Hematopoietic multipotent progenitor cell treated with erythropoietin and hydrocortisone succinate and interleukin-3 and kit ligand, for 6 days (in vitro differentiated cells): ENCODE measurements at regions not wholly inside any gene's neighbourhood (a gene's known extent, or its start where the extent isn't known, plus 50 kb on each side); places are given as distances from the start of the nearest gene placed in this dataset.

Experiments
- DNase-seq: peaks from one replicate; pipeline ENCODE4 v3.0.0-alpha.2; 2015

DNA sequence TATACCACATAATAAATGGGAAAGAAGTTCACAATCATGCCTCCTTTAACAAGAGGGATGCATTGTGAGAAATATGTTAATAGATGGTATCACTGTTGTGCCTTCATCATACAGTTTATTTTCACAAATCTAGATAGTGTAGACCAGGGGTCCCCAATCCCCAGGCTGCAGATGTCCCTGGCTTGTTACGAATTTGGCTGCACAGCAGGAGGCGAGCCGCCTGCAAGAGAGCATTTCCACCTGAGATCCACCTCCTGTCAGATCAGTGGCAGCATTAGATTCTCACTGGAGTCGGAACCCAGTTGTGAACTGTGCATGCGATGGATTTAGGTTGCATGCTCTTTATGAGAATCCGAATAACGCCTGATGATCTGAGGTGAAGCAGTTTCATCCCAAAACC lies 361.9 kb upstream of the ZWINT start:
- DNase-seq, result no peak

DNA sequence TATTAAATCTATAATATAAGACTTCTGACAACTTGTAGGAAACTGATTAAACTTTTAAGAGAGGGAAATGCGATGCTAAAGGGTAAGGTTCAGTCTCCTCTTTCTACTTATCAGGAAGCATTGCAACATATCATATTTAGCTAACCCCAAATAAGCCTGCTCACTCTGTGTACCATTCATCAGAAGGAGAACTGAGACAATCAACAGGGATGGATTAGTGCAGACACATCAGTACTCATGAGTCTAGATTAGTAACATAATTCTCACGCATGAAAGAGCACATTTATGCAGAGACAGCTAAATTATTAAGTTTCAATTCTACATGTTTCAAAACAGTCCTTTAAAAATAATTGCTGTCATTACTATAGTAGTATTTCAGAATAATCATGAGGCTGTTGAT lies 354.2 kb upstream of the ZWINT start:
- DNase-seq, result no peak

DNA sequence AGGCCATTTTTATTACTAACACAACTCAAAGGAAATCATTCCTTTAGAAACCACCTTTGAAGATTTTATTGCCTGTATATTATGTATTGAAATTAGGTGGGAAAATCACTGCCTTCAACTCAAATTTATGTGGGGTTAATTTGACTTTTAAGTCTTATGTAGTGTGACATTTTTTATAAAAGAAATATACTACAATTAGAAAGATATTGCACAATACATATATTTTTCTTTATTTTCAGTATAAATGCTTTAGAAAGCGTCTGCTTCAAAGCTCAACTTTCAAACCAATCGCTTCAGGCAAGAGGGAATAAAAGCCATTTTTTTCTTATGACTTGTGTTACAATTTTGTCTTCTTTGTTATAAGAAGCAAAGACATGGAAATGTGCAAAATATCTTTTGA lies 337.4 kb upstream of the ZWINT start:
- no peak for DNase-seq

DNA sequence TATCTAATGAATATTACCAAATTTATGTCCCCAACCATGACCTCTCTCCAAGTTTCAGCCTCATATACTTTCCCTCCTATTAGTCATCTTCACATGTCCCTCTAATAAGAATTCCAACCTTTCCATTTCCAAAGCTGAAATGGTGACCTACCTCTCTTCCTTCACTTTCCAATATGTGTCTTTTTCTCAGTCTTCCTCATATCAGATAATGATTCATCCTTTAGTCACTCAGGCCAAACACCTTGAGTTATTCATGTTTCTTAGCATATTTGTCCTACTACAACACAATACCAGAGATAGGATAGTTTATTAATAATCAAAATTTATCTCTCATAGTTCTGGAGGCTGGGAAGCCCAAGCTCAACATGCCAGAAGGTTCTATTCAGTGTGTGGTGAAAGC lies 318.5 kb upstream of the ZWINT start:
- DNase-seq, result no peak

DNA sequence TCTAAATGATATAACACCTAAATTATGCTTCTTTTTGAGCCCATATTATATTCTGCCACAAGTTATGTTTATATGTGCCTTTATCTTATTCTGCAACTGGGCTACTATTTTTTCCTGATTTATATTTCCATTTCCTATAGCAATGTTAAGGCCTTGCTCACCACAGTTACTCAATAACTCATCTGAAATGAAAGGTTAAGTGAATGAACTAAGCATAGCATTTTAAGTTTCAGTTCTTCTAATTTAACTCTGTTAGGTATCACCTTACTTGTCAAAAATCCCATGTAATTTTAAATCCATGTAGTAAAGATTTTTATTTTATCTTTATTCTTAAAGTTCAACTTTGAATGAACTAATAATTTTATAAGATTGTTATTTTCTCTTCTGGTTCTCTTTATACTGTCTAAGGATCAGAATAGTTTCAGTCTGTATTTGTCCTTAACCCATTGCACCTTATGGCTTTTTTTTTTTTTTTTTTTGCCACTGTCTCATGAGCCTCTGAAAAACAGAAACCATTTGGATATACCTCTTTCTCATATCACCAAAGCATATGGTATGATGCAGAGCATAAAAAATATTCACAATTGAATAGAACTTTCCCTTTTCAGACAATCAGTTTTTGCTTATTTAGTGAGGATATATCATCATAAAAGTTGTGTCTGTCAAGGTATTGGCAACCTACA lies 301.8 kb upstream of the ZWINT start:
- DNase-seq, result no peak

DNA sequence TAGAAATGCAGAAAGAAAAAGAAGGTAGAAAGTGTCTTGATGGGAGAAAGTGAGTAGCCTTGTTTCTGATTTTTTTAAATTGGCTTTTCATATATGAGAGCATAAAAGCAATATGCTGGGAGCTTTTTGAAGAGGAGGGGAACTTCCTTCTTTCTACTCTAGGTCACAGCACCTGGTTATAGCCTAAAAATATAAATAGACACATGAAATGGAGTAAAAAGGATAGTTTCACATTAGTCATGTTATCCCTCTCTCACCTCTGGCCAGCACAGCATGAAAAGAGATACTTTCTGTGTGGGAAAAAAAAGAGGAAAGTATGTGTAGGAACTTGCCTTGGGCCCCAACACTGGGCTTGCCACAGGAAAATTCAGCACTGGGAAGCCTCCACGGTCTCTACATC lies 292.2 kb upstream of the ZWINT start:
- no peak for DNase-seq

DNA sequence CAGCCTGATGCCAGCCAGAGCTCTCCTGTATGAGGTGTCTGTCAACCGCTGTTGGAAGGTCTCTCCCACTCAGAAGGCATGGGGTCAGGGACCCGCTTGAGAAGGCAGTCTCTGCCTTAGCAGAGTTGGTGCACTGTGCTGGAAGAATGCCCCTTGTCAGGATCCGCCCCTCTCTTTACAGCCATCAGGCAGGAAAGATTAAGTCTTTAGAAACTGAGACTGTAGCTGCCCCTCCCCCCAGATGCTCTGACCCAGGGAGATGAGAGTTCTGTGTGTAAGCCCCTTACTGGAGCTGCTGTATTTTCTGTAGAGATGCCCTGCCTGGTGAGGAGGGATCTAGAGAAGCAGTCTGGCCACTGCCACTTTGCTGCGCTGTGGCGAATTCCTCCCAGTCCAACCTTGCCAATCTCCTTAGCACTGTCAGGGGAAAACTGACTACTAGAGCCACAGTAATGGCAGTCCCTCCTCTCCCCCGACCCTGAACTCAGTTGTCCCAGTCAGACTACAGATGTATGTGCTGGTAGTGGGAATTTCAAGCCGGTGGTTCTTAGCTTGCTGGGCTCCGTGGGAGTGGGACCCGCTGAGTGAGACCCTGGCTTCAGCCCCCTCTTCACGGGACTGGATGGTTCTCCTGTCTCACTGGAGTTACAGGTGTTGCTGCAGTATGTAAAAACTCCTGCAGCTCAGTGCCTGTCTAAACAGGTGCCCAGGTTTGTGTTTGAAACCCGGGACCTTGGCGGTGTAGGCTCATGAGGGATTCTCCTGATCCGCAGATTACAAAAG lies 285.5 kb upstream of the ZWINT start:
- DNase-seq, result no peak

DNA sequence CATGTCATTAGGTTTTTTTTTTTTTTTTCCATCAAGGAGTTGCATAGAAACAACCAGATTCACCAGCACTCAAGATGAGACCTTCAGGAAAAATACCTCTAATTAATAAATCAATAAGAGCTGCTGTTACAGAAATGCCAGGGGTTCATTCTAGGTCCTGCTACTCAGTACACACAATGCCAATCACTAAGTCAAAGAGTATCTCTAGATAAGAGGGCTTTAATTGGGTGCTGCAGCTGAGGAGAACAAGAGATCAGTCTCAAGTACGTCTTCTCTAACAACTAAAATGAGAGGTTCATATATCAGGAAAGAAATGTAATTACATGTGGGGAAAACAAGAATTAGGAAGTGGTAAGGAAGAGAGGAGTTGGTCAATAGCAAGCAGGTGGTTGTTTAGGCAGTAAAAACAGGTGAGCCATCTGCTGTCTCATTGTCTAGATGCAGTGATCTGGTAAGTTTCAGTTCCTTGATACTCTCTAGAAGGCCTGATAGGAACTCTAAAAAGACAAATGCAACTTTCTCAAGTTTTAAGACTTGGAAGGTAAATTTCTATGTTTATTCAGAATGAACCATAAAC lies 272.9 kb upstream of the ZWINT start:
- DNase-seq, result no peak

DNA sequence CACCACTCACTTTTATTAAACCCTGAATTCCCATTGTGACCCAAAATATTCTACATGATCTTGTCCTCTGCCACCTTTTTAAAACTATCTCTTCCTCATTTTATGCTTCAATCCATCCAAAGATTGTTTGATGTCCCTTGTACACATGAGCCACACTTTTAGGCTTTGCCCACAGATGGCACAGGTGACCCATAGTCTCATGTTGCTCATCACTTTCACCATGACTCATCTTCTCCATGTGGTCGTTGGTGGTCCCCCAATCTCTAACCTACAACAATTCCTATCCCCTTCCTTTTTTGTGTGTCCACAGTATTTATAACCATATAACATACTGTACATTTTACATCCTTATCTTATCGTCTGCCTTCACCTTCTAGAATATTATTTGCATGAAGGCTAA lies 271.5 kb upstream of the ZWINT start:
- no peak for DNase-seq

DNA sequence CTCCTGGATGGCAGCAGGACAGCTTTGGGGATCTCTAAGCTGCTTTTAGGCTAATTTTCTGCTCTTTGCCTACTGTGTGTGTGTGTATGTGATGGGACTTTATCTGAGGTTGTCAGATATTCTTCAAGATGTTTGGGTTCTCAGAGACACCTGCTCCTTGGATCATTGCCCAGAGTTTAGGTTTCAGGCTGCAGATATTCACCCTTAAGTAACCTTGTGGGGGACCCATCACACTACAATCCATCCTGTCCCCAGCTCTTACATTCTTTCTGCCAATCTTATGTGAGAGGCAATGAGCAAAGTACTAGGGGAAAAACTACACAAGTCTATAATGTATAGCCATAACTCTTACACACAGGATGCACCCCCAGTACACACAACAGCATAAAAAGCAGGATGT lies 263.0 kb upstream of the ZWINT start:
- DNase-seq, result no peak

DNA sequence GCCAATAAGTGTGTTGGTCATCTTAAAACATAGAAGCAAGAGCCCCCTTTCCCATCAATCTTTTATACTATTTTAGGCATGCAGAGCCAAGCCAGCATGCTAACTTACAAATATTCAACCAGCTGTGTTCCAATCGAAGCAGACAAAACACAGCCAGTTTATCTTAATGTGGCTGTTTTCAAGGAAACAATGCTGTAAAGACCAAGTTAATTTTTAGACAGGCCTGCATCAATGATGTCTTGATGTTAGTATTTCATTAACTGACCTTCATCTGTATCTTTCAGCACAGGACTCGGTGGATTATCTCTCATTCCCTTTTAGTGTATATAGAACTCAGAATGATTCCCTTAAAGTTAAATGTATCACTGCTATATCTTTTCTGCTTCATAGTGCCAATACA lies 262.0 kb upstream of the ZWINT start:
- DNase-seq, result no peak

DNA sequence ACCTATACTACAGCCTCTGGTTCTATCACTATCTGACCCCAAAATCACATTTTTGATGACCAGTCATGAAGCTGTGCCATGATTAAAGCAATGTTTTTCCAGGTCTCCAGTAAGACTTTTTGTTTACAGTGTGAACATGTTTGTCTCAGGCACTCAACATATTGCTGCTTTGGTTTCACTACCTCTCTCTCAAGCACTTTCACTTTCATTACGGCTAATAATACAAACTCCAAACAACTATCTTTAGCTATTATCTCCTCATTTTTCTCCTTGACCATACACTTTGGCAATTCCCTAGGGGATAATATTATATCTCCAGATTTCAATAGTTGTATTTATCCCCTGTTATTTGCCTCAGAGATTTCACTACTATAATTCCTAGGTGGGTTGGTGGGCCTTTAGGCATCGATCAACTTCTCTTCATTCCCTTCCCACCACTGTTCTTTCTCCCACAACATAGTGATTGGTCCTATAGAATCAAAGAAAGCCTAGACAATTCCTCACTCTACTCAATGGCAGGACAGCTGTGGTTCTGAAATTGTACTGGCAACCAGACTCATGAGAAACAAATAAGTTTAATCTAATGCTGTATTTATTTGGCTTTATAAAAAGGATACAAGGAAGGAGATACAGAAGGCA lies 261.4 kb upstream of the ZWINT start:
- no peak for DNase-seq

DNA sequence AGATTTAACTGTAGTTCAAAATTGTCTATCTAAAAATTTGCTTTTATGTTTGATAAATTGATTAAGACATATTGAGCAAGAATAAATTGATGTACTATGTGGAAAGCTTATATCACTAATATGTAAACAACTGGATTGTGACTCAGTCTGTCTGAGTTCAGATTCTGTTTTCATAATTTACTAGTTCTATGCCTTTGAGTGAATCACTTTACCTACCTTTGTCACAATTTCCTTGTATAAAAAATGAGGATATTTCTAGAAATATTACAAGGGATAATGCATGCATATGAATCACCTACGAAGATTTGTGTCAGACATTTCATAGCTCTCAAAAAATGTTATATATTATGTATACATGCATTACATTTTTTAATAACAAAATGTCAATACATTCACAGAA lies 245.1 kb upstream of the ZWINT start:
- no peak for DNase-seq

DNA sequence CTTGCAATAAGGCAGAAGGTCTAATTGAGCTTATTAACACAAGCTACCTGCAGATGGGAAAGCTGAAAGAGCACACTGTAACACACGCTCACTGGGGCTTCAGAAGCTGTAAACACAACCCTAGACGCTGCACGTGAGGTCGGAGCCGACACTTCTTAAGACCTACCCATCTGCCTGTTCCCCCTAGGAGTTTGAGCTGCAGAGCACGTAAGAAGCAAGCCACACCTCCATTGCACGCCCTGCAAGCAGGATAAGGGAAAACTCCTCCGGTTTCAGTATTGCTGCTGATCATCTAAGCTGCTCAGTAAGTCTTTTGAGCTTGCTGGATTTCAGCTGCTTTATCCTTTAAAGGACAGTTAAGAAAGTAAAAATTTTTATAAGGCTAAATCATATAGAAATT lies 244.0 kb upstream of the ZWINT start:
- no peak for DNase-seq

DNA sequence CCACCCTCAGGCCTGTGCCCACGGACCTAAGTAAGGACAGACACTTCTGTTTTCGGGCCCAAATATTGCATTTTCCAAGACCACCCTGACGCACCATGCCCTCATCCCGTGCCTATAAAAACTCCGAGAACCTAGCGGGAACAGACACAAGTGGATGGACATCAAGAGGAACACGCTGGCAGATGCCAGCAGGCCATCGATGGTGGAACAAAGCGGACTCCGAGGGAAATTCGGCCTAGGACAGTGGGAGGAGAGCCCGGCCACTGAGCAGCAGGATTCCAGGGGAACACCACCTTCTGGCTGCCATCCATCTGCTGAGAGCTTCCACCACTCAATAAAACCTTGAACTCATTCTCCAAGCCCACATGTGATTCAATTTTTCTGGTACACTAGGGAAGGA lies 243.6 kb upstream of the ZWINT start:
- no peak for DNase-seq

DNA sequence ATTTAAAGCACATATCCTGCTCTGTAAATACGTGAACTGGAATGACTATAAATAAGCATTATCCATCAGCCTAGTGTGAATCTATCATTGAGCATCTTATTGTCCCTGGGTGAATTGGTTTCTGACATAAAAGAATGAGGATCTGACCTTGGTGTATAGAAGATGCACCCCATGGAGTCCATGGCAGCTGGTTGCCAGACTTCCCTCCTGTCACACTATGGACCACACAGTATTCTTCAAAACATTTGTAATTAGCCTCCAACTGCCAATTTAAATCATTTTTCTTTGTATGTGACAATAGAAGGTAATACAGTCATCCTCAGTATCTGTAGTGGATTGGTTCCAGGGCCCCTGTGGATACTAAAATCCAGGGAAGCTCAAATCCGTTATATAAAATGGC lies 238.1 kb upstream of the ZWINT start:
- no peak for DNase-seq

DNA sequence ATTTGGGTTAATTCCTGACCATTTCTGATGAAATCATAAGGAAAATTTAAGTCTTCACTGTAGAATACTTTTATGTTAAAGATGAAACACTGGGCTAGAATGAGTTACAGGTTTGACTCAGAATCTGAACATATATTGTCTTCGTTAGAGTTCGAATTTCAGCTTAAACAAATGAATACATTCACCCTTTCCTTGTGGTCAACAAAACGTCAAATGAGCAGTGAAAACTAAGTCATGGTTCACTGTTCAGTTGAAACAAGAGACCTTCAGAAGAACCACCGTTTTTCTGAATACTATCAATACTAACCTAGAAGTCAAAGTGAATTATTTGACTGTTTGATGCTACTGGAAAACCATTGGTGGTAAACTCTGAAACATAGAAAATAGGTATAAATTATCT lies 235.2 kb upstream of the ZWINT start:
- no peak for DNase-seq

DNA sequence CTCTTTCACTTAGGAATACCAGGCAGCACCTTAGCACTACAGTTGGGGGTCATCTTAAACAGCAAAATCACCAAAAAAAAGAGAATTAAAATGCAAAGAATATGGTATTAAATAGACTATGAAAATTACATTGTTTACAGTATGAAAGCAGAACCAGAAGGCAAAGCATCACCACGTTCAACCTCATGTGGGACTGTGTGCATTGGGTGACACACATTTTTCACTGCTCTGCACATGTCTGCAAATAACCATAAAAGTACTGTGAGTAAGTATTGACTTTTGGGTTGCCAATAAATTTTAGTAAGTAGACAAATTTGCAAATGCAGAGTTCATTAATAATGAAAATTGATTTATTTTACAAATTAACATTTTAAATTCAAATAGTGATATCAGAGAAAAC lies 232.1 kb upstream of the ZWINT start:
- DNase-seq, result no peak

DNA sequence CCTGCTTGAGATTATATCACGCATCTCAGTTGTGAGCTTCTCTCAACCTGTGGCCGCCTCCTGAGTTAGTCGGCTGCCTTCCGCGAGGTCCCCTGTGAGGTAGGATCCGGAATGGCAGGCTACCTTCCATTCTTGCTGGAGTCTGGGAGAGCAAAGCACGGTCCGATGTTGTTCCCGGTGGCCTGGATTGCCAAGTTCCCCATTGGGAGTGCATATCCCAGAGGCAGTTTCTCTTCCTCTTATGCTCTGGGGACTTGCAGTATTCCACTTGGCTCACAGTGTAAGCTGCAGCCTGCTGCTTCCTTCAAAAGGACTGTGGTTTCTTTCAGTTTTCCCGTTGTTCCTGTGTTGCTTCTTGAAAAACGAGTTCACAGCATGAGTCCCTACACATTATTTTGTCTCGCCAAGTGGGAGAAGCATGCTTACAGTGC lies 225.4 kb upstream of the ZWINT start:
- DNase-seq, result no peak

DNA sequence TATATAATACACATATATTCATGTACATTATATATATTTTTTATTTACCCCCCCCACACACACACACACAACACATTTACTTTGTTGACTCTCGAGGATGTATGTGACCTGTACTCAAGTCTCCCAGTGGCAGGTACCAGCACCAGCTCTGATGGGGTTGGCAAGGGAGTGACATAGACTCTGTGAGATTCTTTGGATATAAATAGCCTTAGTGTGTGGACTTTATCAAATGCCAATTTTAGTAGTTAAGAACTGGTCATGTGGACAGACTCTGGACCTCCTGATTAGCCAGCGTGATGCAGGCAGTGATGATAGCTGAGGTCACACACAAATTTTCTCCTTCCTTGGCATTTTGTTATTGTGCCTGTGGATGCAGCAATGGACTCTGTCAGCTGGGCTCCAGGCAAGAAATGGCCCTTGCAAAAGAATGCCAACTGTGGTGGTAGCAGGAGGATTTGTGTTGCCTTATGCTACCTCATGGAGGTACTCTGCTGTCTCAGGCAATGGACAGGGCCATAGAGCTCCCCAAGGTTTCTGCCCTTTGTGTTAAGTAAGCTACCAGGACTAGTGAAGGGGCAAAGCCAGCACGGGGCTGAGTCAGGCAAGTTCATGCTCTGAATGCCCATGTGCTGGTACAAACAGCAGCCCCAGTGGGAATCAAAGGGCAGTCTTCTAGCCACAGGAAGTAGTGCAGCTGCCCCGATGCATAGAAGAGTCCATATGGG lies 224.6 kb upstream of the ZWINT start:
- DNase-seq, result no peak

DNA sequence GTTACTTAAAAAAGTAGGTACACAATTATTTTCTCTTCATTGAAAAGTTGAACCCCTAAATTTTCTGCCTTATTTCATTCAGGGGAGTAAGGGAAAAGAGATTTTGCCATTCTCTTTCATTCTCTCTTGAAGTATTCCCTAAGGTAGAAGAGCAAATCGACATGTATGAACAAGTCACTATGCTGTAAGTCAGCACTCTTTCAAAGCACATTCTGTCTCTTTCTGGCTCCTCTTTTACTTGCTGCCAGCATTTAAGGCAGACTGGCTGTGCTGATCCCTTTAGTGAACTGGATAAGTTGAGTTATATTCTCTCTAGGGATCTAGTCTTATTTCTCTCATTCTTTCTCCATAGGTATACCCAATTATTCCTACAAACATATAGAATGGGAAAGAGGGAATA lies 222.3 kb upstream of the ZWINT start:
- DNase-seq, result no peak

DNA sequence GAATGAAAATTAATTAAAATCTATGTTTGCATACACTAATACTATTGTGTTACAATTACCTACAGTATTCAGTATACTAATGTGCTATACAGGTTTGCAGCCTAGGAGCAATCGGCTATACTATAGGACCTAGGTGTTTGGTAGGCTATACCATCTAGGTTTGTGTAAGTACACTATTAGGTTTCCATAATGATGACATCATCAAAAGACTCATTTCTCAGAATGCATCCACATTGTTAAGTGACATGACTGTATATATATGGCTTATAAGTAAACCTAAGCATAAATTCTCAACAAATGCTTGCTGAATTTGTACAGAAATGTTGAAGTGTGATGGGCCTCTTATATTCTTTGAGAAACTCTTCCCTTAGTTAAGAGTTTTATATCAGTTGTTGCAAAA lies 206.5 kb upstream of the ZWINT start:
- DNase-seq, result no peak

DNA sequence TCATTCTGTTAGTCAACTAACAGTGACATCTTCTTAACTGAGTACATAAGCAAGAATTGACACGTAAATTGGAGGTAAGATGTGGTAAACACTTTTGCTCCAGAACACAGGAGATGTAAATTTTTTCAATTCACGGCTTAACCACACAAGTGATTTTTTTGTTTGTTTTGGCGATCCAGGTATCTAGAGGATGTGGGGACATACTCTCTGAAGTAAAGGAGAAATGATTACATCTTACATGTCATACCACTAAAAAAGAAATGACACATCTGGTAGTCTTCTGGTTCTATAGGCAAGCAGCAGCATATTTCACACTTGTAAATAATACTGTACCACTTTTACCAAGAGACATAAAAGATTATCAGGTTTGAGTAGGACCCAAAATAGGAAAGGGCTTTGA lies 200.3 kb upstream of the ZWINT start:
- DNase-seq, result no peak
